Tibial nerve (tissue), 4 donors: ENCODE measurements at regions not wholly inside any gene's neighbourhood (a gene's known extent, or its start where the extent isn't known, plus 50 kb on each side); places are given as distances from the start of the nearest gene placed in this dataset.
"Not testable (repeated sequence)": the region's sequence is repeated elsewhere in the genome, so short reads cannot be mapped to it uniquely, and the experiment has no call there.

ENCODE experiments used
- EP300 ChIP-seq, 2 donors: sonication (generic); formaldehyde crosslinking; IDR thresholded peaks; one replicate each; pipeline ENCODE4 v1.6.1; 2017; ENCODE audit warnings: antibody characterized with exemption in 2 of 2, mild to moderate bottlenecking in 1 of 2
- TF ChIP-seq, protein P1 (sequence below), 5 experiments: fragments of 200-600 bp in 3 of 5; fragments of 450-650 bp in 2 of 5; sonication (generic) in 3 of 5; IDR thresholded peaks; one replicate each; pipeline ENCODE4 v1.5.1; 2016 to 2019; ENCODE audit warnings: antibody characterized with exemption in 5 of 5, mild to moderate bottlenecking in 3 of 5, moderate library complexity in 2 of 5

DNA sequence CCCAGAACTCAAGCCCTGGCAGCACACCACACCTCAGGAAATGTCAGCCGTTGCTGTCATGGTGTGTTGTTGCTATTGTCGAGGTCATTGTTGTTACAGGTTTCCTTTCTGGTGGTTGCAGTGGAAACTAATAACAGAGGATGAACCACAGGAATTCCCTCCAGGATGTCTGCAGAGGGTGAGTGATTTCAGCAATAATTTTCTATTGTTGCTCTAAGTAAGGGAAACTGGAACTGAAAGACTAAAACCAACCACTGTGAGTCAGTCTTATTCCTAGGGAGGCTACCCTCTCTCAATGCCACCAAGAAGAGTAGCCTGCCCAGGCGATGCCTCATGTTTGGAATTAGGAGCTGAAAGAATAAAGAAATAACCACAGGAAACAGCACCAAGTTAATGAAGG is 102.6 kb downstream of the TRIM69 start:
- not testable (repeated sequence) for TF ChIP-seq EP300 (IDR thresholded peaks at IDR 0.05)
- TF ChIP-seq, protein P1, sequence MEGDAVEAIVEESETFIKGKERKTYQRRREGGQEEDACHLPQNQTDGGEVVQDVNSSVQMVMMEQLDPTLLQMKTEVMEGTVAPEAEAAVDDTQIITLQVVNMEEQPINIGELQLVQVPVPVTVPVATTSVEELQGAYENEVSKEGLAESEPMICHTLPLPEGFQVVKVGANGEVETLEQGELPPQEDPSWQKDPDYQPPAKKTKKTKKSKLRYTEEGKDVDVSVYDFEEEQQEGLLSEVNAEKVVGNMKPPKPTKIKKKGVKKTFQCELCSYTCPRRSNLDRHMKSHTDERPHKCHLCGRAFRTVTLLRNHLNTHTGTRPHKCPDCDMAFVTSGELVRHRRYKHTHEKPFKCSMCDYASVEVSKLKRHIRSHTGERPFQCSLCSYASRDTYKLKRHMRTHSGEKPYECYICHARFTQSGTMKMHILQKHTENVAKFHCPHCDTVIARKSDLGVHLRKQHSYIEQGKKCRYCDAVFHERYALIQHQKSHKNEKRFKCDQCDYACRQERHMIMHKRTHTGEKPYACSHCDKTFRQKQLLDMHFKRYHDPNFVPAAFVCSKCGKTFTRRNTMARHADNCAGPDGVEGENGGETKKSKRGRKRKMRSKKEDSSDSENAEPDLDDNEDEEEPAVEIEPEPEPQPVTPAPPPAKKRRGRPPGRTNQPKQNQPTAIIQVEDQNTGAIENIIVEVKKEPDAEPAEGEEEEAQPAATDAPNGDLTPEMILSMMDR (IDR thresholded peaks at IDR 0.05): not testable (repeated sequence)
